Brain microvascular endothelial cell (primary cell): ENCODE measurements at regions not wholly inside any gene's neighbourhood (a gene's known extent, or its start where the extent isn't known, plus 50 kb on each side); places are given as distances from the start of the nearest gene placed in this dataset.

ENCODE experiments used
- DNase-seq: peaks from one replicate; pipeline ENCODE4 v3.0.0-alpha.2; 2020
- H3K27ac ChIP-seq: fragments of 250-450 bp; sonication (Bioruptor Pico); 2 replicates; pipeline ENCODE4 v1.5.1; 2020; ENCODE audit warnings: mild to moderate bottlenecking, moderate library complexity
- H3K27me3 ChIP-seq: fragments of 250-450 bp; sonication (Bioruptor Pico); replicated peaks from 2 replicates; pipeline ENCODE4 v1.5.1; 2020; ENCODE audit warnings: mild to moderate bottlenecking
- H3K36me3 ChIP-seq: fragments of 250-450 bp; sonication (Bioruptor Pico); replicated peaks from 2 replicates; pipeline ENCODE4 v1.5.1; 2020; ENCODE audit warnings: mild to moderate bottlenecking
- H3K4me3 ChIP-seq: 2 replicates; pipeline ENCODE4 v1.5.1; 2011; ENCODE audit warnings: low read depth, mild to moderate bottlenecking, control low read depth, low read length, moderate library complexity
- in situ Hi-C: cut with HindIII; loops from 2 replicates; pipeline ENCODE4 v1.10.0; 2017; ENCODE audit warnings: low sequenced_read_pairs, low pct_ligation_motif_present
- TF ChIP-seq, protein P1 (sequence below): IDR thresholded peaks from 2 replicates; pipeline ENCODE4 v1.5.1; 2011; ENCODE audit warnings: low read depth, mild to moderate bottlenecking, moderate library complexity, low read length, control low read depth, inconsistent platforms; ENCODE audit errors: missing control alignments

DNA sequence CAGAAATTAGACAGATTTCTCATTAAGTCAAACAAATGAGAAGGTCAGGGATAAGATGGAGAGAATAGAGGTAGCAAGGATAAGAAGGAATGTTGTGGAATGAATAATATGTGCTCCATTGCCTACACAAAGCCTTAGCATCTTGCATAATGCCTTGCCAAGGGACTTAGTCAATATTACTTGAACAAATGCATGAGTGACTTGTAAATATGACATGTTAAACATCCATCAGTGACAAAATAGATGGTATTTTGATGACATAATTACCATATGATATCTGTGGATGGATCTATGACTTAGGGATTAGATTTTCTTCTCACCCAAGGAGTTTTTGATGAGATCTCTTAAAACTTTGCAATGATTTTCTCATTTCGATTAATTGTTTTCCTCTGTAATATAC lies 194.1 kb upstream of the RASSF8 start:
- in situ Hi-C loops, result no loop called here
- H3K27ac ChIP-seq, result no peak overlapping the region
- TF ChIP-seq, protein P1, sequence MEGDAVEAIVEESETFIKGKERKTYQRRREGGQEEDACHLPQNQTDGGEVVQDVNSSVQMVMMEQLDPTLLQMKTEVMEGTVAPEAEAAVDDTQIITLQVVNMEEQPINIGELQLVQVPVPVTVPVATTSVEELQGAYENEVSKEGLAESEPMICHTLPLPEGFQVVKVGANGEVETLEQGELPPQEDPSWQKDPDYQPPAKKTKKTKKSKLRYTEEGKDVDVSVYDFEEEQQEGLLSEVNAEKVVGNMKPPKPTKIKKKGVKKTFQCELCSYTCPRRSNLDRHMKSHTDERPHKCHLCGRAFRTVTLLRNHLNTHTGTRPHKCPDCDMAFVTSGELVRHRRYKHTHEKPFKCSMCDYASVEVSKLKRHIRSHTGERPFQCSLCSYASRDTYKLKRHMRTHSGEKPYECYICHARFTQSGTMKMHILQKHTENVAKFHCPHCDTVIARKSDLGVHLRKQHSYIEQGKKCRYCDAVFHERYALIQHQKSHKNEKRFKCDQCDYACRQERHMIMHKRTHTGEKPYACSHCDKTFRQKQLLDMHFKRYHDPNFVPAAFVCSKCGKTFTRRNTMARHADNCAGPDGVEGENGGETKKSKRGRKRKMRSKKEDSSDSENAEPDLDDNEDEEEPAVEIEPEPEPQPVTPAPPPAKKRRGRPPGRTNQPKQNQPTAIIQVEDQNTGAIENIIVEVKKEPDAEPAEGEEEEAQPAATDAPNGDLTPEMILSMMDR, result no peak
- H3K27me3 ChIP-seq, result no peaks in the 10 kb centered on the region
- H3K36me3 ChIP-seq, result no peaks in the 10 kb centered on the region
- H3K4me3 ChIP-seq, result no peak overlapping the region
- DNase-seq, result no peak

DNA sequence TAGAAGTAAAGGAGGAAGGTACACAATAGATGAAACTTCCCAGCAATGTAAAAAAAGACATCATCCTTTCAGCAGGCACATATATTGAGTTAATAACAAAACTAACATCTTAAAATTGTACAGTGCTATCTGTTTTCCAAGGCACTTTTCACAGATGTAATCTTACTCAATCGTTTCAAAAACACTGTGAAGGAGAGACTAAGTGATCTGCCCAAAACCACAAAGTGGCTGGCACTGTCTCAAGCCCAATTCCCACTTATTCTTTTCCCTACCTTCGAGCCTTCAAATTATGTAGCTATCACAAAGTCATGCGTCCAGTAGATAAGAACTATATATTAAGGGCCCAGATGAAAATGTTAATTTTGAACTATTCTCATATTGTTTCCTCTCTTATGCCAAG lies 193.6 kb upstream of the RASSF8 start:
- in situ Hi-C loops, result no loop called here
- no peak overlapping the region for H3K4me3 ChIP-seq
- TF ChIP-seq, protein P1, result no peak
- DNase-seq, result no peak
- H3K36me3 ChIP-seq, result no peaks in the 10 kb centered on the region
- no peaks in the 10 kb centered on the region for H3K27me3 ChIP-seq
- no peak overlapping the region for H3K27ac ChIP-seq

DNA sequence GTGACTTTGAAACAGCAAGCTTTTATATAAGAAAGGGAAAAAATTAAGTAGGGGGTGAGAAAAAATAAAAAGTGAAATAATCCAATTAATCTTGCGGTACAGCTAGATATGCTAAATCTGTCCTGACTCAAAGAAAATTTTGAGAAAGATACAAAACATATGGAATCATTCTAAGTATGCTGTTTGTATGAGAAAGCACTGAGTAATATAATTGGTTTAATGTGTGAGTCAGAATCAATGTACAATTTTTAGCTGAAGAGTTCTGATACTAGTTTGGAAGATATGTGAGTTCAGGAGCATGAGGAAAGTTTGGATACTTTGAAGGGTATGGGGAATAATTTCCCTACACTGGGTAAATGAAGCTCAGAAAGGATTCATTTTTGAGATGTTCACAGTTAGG lies 190.9 kb upstream of the RASSF8 start:
- no peak overlapping the region for H3K4me3 ChIP-seq
- H3K27me3 ChIP-seq, result no peaks in the 10 kb centered on the region
- no peaks in the 10 kb centered on the region for H3K36me3 ChIP-seq
- DNase-seq, result no peak
- TF ChIP-seq, protein P1, result no peak
- no peak overlapping the region for H3K27ac ChIP-seq
- in situ Hi-C loops, result no loop called here

DNA sequence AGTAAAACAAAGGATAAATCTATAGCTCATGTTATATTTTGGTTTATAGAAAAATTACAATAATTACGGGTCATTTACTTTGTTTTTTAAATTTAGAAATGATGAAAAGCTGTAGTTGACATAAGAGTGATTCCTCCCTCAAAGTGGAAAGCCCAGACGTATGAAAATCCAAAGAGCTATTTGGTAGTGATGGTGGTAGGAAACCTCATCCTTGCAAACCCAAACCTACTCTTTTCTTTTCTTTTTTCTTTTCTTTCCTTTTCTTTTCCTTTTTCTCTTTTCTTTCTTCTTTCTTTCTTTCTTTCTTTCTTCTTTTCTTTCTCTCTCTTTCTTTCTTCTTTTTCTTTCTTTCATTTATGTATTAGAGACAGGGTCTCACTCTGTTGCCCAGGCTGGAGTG lies 190.3 kb upstream of the RASSF8 start:
- no peaks in the 10 kb centered on the region for H3K36me3 ChIP-seq
- H3K27me3 ChIP-seq, result no peaks in the 10 kb centered on the region
- DNase-seq, result no peak
- H3K27ac ChIP-seq, result no peak overlapping the region
- TF ChIP-seq, protein P1, result no peak
- in situ Hi-C loops, result no loop called here
- no peak overlapping the region for H3K4me3 ChIP-seq

DNA sequence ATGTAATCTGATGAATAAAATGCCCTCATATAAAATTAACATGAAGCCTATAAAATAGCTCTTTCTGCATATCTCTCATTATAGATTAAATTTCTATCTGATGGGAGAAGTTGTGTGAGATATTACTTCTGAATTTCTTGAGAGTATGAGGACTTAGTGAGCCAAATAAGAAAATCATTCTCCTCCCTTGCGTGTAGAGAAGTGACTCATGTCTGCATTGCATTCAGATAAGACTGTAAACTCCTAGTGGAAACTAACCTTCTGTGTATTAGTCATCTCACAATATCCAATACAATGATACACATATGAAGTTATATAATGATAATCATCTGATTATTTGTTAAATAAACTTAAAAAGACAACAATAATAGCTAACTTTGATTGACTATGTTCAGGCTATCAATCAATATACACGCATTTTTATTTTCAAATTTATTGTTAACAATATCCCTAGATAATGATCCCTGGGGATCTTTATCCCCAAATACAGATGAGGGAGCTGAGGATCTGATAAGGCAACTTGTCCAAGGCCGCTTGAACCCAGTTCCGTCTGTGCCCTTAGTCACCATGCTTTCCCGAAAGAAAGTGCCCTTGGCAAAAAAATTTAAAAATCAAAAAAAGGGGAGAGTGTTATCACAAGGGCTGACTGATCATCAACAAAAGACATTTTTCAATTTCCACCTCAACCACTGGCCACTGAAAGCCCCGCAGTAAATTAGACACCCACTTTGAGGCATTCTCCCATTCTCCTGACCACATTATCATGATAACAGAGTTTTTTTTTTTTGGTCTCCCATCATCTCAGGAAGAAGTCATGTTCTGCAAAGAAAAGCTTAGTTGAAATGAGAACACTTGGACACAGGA lies 189.2 kb upstream of the RASSF8 start:
- H3K4me3 ChIP-seq, result no peak overlapping the region
- no peaks in the 10 kb centered on the region for H3K27me3 ChIP-seq
- in situ Hi-C loops, result no loop called here
- TF ChIP-seq, protein P1, result no peak
- H3K36me3 ChIP-seq, result no peaks in the 10 kb centered on the region
- DNase-seq, result peak; percentile 60
- H3K27ac ChIP-seq, result peak overlapping the region; percentile 53

DNA sequence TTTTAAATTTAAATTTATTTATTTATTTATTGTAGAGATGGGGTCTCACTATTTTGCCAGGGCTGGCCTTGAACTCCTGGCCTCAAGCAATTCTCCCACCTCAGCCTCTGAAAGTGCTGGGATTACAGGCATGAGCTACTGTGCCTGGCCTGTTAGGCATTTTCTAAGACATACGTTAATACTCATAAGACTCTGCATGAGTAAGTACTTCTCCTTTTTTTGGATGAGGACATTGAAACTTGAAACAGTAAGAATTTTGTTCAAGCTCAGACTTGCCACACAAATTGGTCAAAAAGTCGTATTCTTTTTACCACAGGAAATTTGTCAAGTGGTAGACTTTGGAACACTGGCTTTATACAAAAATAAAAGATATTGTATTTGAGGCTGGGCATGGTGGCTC lies 187.4 kb upstream of the RASSF8 start:
- Histone ChIP-seq H3K27me3 (no peaks in the 10 kb centered on the region), H3K36me3 (no peaks in the 10 kb centered on the region), H3K4me3 (no peak overlapping the region), H3K27ac (no peak overlapping the region)
- no peak for DNase-seq
- TF ChIP-seq, protein P1, result no peak
- in situ Hi-C loops, result no loop called here
